LNCAP (cell line): ENCODE measurements at regions not wholly inside any gene's neighbourhood (a gene's known extent, or its start where the extent isn't known, plus 50 kb on each side); places are given as distances from the start of the nearest gene placed in this dataset.
A peak's percentile ranks its signal among the peaks of the same experiment; 100 is the strongest.

Experiments
- TF ChIP-seq, protein P1 (sequence below): fragments of 450-650 bp; IDR thresholded peaks from 2 replicates; pipeline ENCODE4 v1.5.1; 2017; ENCODE audit warnings: mild to moderate bottlenecking

DNA sequence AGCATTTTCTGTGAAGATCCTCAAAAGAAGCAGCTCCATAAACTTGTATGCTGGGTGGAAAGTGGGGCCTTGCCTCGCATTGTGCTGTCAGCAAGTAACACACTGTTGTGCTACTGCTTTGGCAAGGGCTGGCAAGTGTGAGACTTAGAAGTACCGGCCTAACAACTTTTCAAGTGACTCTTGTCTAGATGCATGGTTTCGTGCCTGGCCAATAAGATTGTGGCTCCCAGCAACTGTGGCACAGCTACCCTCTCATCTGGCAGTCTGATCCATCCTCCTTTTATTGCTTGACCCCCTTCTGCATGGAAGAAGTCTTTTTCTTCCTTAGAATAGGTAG is 79.4 kb upstream of the VEPH1 start:
- TF ChIP-seq, protein P1, sequence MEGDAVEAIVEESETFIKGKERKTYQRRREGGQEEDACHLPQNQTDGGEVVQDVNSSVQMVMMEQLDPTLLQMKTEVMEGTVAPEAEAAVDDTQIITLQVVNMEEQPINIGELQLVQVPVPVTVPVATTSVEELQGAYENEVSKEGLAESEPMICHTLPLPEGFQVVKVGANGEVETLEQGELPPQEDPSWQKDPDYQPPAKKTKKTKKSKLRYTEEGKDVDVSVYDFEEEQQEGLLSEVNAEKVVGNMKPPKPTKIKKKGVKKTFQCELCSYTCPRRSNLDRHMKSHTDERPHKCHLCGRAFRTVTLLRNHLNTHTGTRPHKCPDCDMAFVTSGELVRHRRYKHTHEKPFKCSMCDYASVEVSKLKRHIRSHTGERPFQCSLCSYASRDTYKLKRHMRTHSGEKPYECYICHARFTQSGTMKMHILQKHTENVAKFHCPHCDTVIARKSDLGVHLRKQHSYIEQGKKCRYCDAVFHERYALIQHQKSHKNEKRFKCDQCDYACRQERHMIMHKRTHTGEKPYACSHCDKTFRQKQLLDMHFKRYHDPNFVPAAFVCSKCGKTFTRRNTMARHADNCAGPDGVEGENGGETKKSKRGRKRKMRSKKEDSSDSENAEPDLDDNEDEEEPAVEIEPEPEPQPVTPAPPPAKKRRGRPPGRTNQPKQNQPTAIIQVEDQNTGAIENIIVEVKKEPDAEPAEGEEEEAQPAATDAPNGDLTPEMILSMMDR, result no peak

DNA sequence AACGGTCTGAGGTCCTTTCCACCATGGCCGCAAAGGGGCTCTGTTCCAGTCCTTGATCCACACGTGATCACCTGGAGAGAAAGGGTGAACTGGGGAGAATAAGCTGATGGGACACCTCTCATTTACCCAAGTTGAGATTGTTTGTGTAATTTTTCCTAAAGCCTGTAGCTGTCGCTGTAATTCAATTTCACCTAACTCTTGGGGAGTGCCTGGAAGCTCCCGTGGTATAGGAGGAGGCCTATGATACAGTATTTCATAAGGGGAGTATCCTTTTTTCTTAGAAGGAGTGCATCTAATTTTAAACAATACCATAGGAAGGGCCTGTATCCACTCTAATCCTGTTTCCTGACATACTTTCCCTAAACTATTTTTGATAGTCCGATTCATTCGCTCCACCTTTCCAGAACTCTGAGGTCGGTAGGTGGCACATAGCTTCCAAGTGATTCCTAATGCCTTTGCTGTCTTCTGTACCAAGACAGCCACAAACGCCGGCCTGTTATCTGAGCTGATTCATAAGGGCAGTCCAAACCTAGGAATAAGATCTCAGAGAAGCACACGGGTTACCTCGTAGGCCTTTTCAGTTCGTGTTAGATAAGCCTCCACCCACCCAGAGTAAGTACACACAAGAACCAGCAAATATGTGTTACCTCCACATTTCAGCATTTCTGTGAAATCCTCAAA is 78.9 kb upstream of the VEPH1 start:
- TF ChIP-seq, protein P1, result peak; percentile 31; the same call in 1 of the 2 replicates

DNA sequence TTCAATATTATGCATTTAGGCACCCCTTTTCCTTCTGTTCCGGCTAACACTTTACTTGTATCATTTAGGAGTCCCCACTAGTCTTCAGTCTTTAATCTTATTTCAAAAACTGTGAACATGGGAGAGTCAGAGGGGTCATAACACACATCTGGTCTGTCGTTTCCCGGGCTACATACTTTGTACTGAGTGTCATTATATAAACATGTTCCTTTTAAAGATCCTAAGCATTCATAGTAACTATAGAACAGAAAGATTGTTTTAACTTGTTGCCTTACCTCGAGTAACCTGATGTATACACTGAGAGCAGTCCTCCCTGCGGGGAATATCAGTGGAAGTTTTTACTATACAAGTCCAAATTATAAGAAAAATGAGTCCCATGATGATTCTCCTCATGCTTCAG is 78.2 kb upstream of the VEPH1 start:
- TF ChIP-seq, protein P1, result no peak

DNA sequence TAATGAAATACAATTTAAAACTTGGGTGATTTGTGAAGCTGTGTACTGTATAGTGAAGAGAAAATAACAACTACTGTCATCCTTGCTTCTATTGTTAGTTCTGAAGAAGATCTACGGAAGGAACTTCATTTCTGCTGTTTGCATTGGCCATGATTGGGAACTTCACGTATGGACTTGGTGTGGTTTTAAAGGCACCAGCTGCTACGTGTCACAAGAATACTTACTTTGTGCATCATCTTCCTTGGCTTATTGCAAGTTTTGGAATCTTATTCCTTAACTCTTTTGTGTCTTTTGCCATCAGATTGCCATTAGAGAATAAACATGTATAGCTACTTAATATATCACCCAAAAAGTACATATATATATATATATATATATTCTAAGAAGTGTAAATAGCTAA is 75.0 kb upstream of the VEPH1 start:
- TF ChIP-seq, protein P1, result no peak

DNA sequence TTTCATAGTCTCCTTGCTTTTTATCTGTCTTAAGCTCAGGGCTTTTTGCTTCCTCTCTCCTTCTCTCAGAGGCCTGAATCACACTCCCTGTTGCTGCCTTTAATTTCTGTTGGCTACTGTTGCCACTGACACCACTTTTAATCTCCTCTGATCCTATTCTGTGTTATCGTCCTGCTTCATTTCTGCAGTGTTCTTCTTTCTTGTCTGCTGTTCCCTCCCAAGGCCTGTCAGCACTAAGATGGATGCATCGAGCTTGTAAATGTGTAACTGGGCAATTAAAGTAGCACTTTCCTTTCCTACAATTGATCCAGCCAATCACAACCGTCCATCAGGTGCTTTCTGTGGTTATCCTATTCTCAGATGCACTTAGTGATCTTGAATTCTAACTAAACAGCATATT is 71.3 kb upstream of the VEPH1 start:
- TF ChIP-seq, protein P1, result no peak

DNA sequence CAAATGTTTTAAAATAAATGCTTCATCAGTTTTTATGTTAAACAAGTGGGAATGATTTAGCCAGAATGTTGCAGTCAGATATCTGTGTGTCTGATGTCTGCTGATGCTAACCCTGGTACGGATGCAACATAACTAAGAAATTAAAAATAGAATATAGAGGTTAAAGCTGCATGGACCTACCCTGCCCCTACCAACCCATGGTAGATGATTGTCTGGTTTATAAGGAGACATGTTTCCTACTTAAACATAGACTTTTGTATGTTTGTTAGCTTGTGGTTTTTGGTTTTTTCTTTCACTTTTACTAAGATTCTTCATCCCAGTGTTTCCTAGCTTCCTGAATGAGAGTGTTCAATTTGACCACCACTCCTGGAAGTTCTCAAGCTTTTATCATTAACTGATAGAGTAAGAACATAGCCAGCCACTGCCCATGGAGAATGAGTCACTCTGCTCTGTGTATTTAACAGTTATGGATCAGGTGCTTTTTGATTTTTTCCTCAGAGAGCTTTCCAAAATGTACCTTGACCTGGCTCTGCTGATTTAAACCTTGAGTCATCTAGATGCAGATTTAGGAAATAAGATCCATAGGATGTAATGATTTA is 70.7 kb upstream of the VEPH1 start:
- TF ChIP-seq, protein P1, result no peak

DNA sequence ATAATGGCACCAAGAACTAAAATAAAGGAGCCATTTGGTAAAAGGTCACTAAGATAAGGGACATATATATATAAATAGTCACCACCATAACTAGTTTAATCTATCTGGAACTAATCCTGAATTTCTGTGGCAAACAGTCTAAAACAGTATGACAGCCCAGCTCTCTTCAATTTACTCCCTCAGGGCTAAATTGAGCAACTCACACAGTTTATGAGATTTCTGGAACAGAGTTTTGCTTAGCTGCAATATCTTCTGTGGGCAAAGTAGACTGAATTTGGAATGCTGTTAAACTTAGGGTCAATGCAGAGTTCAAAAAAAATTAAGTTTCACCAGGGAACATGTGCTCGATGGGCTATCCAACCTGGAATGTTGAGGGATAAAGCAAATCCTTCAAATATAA is 70.1 kb upstream of the VEPH1 start:
- TF ChIP-seq, protein P1, result no peak
